Endothelial cell of umbilical vein (primary cell): ENCODE measurements at regions not wholly inside any gene's neighbourhood (a gene's known extent, or its start where the extent isn't known, plus 50 kb on each side); places are given as distances from the start of the nearest gene placed in this dataset.

Experiments
- CTCF ChIP-seq, 2 donors: IDR thresholded peaks; 1 replicate in 1 of 2; 2 replicates in 1 of 2; pipeline ENCODE4 v1.5.1; 2011; ENCODE audit warnings: low read length in 2 of 2, mild to moderate bottlenecking in 2 of 2, moderate library complexity in 2 of 2, control low read depth in 1 of 2, inconsistent platforms in 1 of 2, low read depth in 1 of 2; ENCODE audit not compliant: insufficient read depth in 1 of 2; ENCODE audit errors: extremely low read depth in 1 of 2
- EZH2 ChIP-seq: IDR thresholded peaks from 2 replicates; pipeline ENCODE4 v1.6.1; 2012; ENCODE audit warnings: borderline replicate concordance, low read depth, mild to moderate bottlenecking, moderate library complexity, low read length, inconsistent platforms; ENCODE audit not compliant: severe bottlenecking
- FOS ChIP-seq: IDR thresholded peaks from 2 replicates; pipeline ENCODE4 v1.6.1; 2011; ENCODE audit warnings: mild to moderate bottlenecking, low read length, moderate library complexity, borderline replicate concordance; ENCODE audit not compliant: insufficient read depth
- GATA2 ChIP-seq: IDR thresholded peaks from 2 replicates; pipeline ENCODE4 v1.7.0; 2011; ENCODE audit warnings: low read depth, mild to moderate bottlenecking, moderate library complexity, mixed read lengths, low read length; ENCODE audit not compliant: insufficient read length, insufficient read depth
- JUN ChIP-seq: IDR thresholded peaks from 2 replicates; pipeline ENCODE4 v1.6.1; 2011; ENCODE audit warnings: borderline replicate concordance, low read depth; ENCODE audit not compliant: insufficient read length, insufficient read depth
- MYC ChIP-seq: IDR thresholded peaks from one replicate; pipeline ENCODE4 v1.6.1; 2011; ENCODE audit warnings: mild to moderate bottlenecking, low read depth, low read length
- POLR2A ChIP-seq: IDR thresholded peaks from 2 replicates; pipeline ENCODE4 v1.6.1; 2012; ENCODE audit warnings: low read depth, mild to moderate bottlenecking, control low read depth, low read length
- POLR2AphosphoS5 ChIP-seq: IDR thresholded peaks from 2 replicates; pipeline ENCODE4 v1.6.1; 2012; ENCODE audit warnings: low read depth, mild to moderate bottlenecking, control low read depth, low read length, moderate library complexity; ENCODE audit not compliant: insufficient read depth
- TF ChIP-seq, protein P1 (sequence below): IDR thresholded peaks from 2 replicates; pipeline ENCODE4 v1.6.1; 2011; ENCODE audit not compliant: insufficient read depth, insufficient read length

- TF ChIP-seq POLR2A (no peak), POLR2AphosphoS5 (no peak), CTCF (IDR thresholded peaks at IDR 0.05; ENCODE audit: extremely low read depth in 1 of 2, insufficient read depth in 1 of 2, low read depth in 1 of 2, low read length in 2 of 2) (no peak), GATA2 (no peak), FOS (no peak), EZH2 (no peak), MYC (no peak), JUN (no peak)
- TF ChIP-seq, protein P1, sequence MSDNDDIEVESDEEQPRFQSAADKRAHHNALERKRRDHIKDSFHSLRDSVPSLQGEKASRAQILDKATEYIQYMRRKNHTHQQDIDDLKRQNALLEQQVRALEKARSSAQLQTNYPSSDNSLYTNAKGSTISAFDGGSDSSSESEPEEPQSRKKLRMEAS = no peak
These were observed 159.9 kb upstream of the TNFAIP3 start for GRCh38 chr6:137707038-137707589.
